NB4 (cell line): ENCODE measurements at regions not wholly inside any gene's neighbourhood (a gene's known extent, or its start where the extent isn't known, plus 50 kb on each side); places are given as distances from the start of the nearest gene placed in this dataset.
A peak's percentile ranks its signal among the peaks of the same experiment; 100 is the strongest.

Experiments used
- CTCF ChIP-seq: IDR thresholded peaks from one replicate; pipeline ENCODE4 v1.5.1; 2012; ENCODE audit warnings: low read depth, low read length
- POLR2A ChIP-seq: IDR thresholded peaks from 2 replicates; pipeline ENCODE4 v1.6.1; 2011; ENCODE audit warnings: mild to moderate bottlenecking; ENCODE audit not compliant: insufficient read length; ENCODE audit errors: extremely low read depth

GRCh38 chr13:52968074-52968700, 60.4 kb upstream of the OLFM4 start:
- TF ChIP-seq POLR2A (no peak), CTCF (peak; percentile 99)
